GM18505 (cell line): ENCODE measurements at regions not wholly inside any gene's neighbourhood (a gene's known extent, or its start where the extent isn't known, plus 50 kb on each side); places are given as distances from the start of the nearest gene placed in this dataset.
"Not testable (repeated sequence)": the region's sequence is repeated elsewhere in the genome, so short reads cannot be mapped to it uniquely, and the experiment has no call there.

Experiments used
- ATAC-seq: cut with Tn5 transposase; IDR thresholded peaks from one replicate; pipeline ENCODE4 v1.9.1; 2021; ENCODE audit not compliant: unreplicated experiment
- POLR2A ChIP-seq: IDR thresholded peaks from 4 replicates; pipeline ENCODE4 v1.6.1; 2011; ENCODE audit warnings: borderline replicate concordance; ENCODE audit not compliant: insufficient read depth, insufficient read length; ENCODE audit errors: extremely low read depth

GRCh38 chr11:121870206-121871045, 245.6 kb downstream of the BLID start:
- no peak for TF ChIP-seq POLR2A
- ATAC-seq, result no peak

- no peak for TF ChIP-seq POLR2A
Observed at GRCh38 chr11:121869478-121869877, 246.5 kb downstream of the BLID start.

GRCh38 chr11:121866754-121867153, 249.3 kb downstream of the BLID start:
- TF ChIP-seq POLR2A, result no peak
- no peak for ATAC-seq

More at GRCh38 chr11:121869478-121869877, 246.5 kb downstream of the BLID start:
- no peak for ATAC-seq

- ATAC-seq, result no peak
Observed at GRCh38 chr11:121864660-121865059, 251.4 kb downstream of the BLID start.

GRCh38 chr11:121863126-121863525, 252.9 kb downstream of the BLID start:
- TF ChIP-seq POLR2A, result no peak

More at GRCh38 chr11:121864660-121865059, 251.4 kb downstream of the BLID start:
- no peak for TF ChIP-seq POLR2A

GRCh38 chr11:121855138-121855537, 260.9 kb downstream of the BLID start:
- ATAC-seq, result not testable (repeated sequence)

More at GRCh38 chr11:121863126-121863525, 252.9 kb downstream of the BLID start:
- no peak for ATAC-seq

GRCh38 chr11:121844016-121844415, 272.0 kb downstream of the BLID start:
- no peak for ATAC-seq
- TF ChIP-seq POLR2A, result no peak

- no peak for ATAC-seq
- no peak for TF ChIP-seq POLR2A
Observed at GRCh38 chr11:121842192-121842585, 273.8 kb downstream of the BLID start.

GRCh38 chr11:121841487-121842191, 274.4 kb downstream of the BLID start:
- no peak for ATAC-seq
- TF ChIP-seq POLR2A, result no peak

- no peak for TF ChIP-seq POLR2A
- no peak for ATAC-seq
Observed at GRCh38 chr11:121839781-121840180, 276.2 kb downstream of the BLID start.

GRCh38 chr11:121838571-121838970, 277.4 kb downstream of the BLID start:
- no peak for ATAC-seq
- no peak for TF ChIP-seq POLR2A

- no peak for ATAC-seq
- TF ChIP-seq POLR2A, result no peak
Observed at GRCh38 chr11:121833970-121834369, 282.0 kb downstream of the BLID start.

- no peak for ATAC-seq
- no peak for TF ChIP-seq POLR2A
Observed at GRCh38 chr11:121829159-121829643, 286.8 kb downstream of the BLID start.

GRCh38 chr11:121814962-121815361, 301.1 kb downstream of the BLID start:
- ATAC-seq, result no peak
- no peak for TF ChIP-seq POLR2A
